DOHH2 (cell line): ENCODE measurements at regions not wholly inside any gene's neighbourhood (a gene's known extent, or its start where the extent isn't known, plus 50 kb on each side); places are given as distances from the start of the nearest gene placed in this dataset.

Experiments used
- CTCF ChIP-seq: fragments of 200-600 bp; sonication (generic); IDR thresholded peaks from one replicate; pipeline ENCODE4 v1.5.1; 2014; ENCODE audit warnings: antibody characterized with exemption, mild to moderate bottlenecking, low read depth, low read length; ENCODE audit not compliant: poor library complexity, severe bottlenecking
- EZH2phosphoT487 ChIP-seq: fragments of 200-600 bp; sonication (generic); IDR thresholded peaks from 2 replicates; pipeline ENCODE4 v1.6.1; 2017; ENCODE audit warnings: borderline replicate concordance, mild to moderate bottlenecking, antibody characterized with exemption, low read length, moderate library complexity, mixed read lengths

GRCh38 chr11:109597336-109597735, 175.3 kb downstream of the C11orf87 start:
- TF ChIP-seq CTCF (no peak), EZH2phosphoT487 (no peak)
